ENCODE measurements at regions not wholly inside any gene's neighbourhood (a gene's known extent, or its start where the extent isn't known, plus 50 kb on each side); places are given as distances from the start of the nearest gene placed in this dataset.

GRCh38 chr6:160858886-160859285 is 132.7 kb upstream of the MAP3K4 start:
- no peaks in the 10 kb centered on the region for H3K36me3 ChIP-seq (ENCODE audit: control insufficient read depth in 5 of 5, insufficient read depth in 5 of 5, low read length in 5 of 5)
- H3K9me3 ChIP-seq (ENCODE audit: control insufficient read depth in 5 of 5, low read length in 5 of 5): no peaks in the 10 kb centered on the region
- no peak overlapping the region for H3K9ac ChIP-seq (ENCODE audit: low read length in 5 of 5)
- H3K4me1 ChIP-seq (ENCODE audit: control insufficient read depth in 5 of 5, insufficient read depth in 5 of 5, low read length in 5 of 5): no peaks in the 10 kb centered on the region
- H3K27me3 ChIP-seq (ENCODE audit: control insufficient read depth in 5 of 5, insufficient read depth in 4 of 5, low read length in 5 of 5): no peaks in the 10 kb centered on the region
- no peak overlapping the region for H3K27ac ChIP-seq (ENCODE audit: low read depth, low read length)
- no peak overlapping the region for H3K4me3 ChIP-seq (ENCODE audit: low read depth in 1 of 5, low read length in 5 of 5)

DNA sequence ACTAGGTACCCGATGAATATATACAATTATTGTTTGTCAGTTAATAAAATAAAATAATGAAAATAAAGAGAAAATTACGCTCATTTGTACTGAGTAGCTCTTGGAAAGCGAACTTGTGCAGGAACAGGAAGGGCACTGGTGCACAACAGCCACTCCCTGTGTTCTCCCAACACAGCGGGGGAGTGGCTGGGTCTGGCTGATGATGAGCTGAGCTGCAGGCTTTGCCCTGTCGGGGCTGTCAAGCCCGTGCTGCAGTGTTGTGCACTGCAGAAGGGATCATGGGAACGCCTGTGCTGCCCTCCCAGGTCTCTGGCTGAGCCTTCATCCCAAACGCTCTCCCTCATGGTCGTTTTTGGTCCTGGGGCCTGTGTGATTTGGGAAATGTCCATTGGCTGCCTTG is 131.7 kb upstream of the MAP3K4 start:
- no peaks in the 10 kb centered on the region for H3K36me3 ChIP-seq (ENCODE audit: control insufficient read depth in 5 of 5, insufficient read depth in 5 of 5, low read length in 5 of 5)
- H3K27ac ChIP-seq (ENCODE audit: low read depth, low read length): no peak overlapping the region
- H3K4me1 ChIP-seq (ENCODE audit: control insufficient read depth in 5 of 5, insufficient read depth in 5 of 5, low read length in 5 of 5): no peaks in the 10 kb centered on the region
- H3K9me3 ChIP-seq (ENCODE audit: control insufficient read depth in 5 of 5, low read length in 5 of 5): no peaks in the 10 kb centered on the region
- no peak overlapping the region for H3K4me3 ChIP-seq (ENCODE audit: low read depth in 1 of 5, low read length in 5 of 5)
- H3K27me3 ChIP-seq (ENCODE audit: control insufficient read depth in 5 of 5, insufficient read depth in 4 of 5, low read length in 5 of 5): no peaks in the 10 kb centered on the region
- no peak overlapping the region for H3K9ac ChIP-seq (ENCODE audit: low read length in 5 of 5)

- no peaks in the 10 kb centered on the region for H3K27me3 ChIP-seq (ENCODE audit: control insufficient read depth in 5 of 5, insufficient read depth in 4 of 5, low read length in 5 of 5)
- no peaks in the 10 kb centered on the region for H3K36me3 ChIP-seq (ENCODE audit: control insufficient read depth in 5 of 5, insufficient read depth in 5 of 5, low read length in 5 of 5)
- no peak overlapping the region for H3K9ac ChIP-seq (ENCODE audit: low read length in 5 of 5)
- H3K9me3 ChIP-seq (ENCODE audit: control insufficient read depth in 5 of 5, low read length in 5 of 5): no peaks in the 10 kb centered on the region
- H3K27ac ChIP-seq (ENCODE audit: low read depth, low read length): no peak overlapping the region
- H3K4me3 ChIP-seq (ENCODE audit: low read depth in 1 of 5, low read length in 5 of 5): no peak overlapping the region
- no peaks in the 10 kb centered on the region for H3K4me1 ChIP-seq (ENCODE audit: control insufficient read depth in 5 of 5, insufficient read depth in 5 of 5, low read length in 5 of 5)
Observed at GRCh38 chr6:160861824-160862223, 129.7 kb upstream of the MAP3K4 start.

DNA sequence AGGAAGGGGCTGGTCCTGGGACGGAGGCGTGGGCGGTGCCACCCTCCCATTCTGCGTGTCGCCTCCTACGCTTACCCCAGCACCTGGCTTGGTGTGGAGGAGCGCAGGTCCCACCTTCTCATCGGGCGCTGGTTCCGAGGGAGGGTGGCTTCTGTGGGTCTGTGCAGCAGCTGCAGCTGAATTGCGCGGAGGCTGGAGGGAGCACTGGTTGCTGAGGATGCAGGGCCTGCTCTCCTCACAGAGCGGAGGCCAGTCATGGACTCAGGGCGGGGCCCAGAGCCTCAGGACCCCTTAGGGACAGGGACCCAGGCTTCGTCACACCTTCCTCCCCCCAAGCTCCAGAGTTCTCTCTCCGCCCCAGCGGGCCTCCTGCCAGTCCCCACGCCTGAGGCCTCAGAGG is 127.8 kb upstream of the MAP3K4 start:
- Histone ChIP-seq H3K27me3 (ENCODE audit: control insufficient read depth in 5 of 5, insufficient read depth in 4 of 5, low read length in 5 of 5) (no peaks in the 10 kb centered on the region), H3K27ac (ENCODE audit: low read depth, low read length) (no peak overlapping the region), H3K4me3 (ENCODE audit: low read depth in 1 of 5, low read length in 5 of 5) (no peak overlapping the region), H3K9me3 (ENCODE audit: control insufficient read depth in 5 of 5, low read length in 5 of 5) (no peaks in the 10 kb centered on the region), H3K36me3 (ENCODE audit: control insufficient read depth in 5 of 5, insufficient read depth in 5 of 5, low read length in 5 of 5) (no peaks in the 10 kb centered on the region), H3K9ac (ENCODE audit: low read length in 5 of 5) (no peak overlapping the region), H3K4me1 (ENCODE audit: control insufficient read depth in 5 of 5, insufficient read depth in 5 of 5, low read length in 5 of 5) (no peaks in the 10 kb centered on the region)

DNA sequence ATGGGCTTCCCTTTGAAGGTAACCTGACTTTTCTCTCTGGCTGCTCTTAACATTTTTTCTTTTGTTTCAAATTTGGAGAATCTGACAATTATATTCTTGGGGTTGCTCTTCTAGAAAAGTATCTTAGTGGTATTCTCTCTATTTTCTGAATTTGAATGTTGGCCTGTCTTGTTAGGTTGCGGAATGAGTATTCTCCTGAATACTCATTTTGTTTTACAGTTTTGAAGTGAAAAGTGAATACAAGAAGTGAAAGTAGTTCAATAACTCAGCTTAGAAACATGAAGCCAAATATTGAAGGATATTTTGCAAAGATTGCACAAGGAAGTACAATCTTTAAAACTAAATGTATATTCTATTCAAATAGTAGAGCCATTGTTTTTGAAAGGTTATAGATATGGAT is 120.2 kb upstream of the MAP3K4 start:
- H3K9ac ChIP-seq (ENCODE audit: low read length in 5 of 5): no peak overlapping the region
- no peaks in the 10 kb centered on the region for H3K36me3 ChIP-seq (ENCODE audit: control insufficient read depth in 5 of 5, insufficient read depth in 5 of 5, low read length in 5 of 5)
- no peak overlapping the region for H3K4me3 ChIP-seq (ENCODE audit: low read depth in 1 of 5, low read length in 5 of 5)
- no peaks in the 10 kb centered on the region for H3K9me3 ChIP-seq (ENCODE audit: control insufficient read depth in 5 of 5, low read length in 5 of 5)
- no peaks in the 10 kb centered on the region for H3K27me3 ChIP-seq (ENCODE audit: control insufficient read depth in 5 of 5, insufficient read depth in 4 of 5, low read length in 5 of 5)
- no peaks in the 10 kb centered on the region for H3K4me1 ChIP-seq (ENCODE audit: control insufficient read depth in 5 of 5, insufficient read depth in 5 of 5, low read length in 5 of 5)
- H3K27ac ChIP-seq (ENCODE audit: low read depth, low read length): no peak overlapping the region

DNA sequence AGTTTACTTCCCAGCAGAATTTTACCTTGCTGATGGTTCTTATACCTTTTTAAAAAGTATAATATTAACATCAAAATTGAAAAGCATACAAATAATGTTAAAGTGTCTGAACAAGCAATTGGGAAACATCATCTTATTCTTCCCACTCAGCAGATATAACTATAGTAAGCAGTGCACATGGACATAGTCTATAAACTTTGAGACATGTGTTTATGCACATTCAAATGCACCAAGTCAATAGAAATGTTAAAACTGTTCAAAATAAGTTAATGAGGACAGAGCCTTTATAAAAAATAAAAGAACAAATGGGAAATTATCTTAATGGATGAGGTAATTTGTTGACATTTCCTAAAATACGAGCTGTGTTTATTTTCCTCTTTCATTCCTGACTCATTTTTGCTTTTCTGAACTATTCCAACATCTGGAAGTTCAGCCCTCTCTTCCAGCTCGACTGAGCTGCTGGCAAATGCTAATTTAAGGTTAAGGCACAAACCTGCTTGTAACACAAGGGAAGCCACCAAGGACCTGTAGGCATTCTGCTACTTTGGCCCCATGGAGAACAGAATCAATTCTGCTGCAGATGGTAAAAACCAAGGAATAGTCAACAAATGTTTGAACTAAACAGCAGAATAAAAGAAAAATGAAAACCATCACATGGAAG is 110.3 kb upstream of the MAP3K4 start:
- Histone ChIP-seq H3K9me3 (ENCODE audit: control insufficient read depth in 5 of 5, low read length in 5 of 5) (no peaks in the 10 kb centered on the region), H3K27me3 (ENCODE audit: control insufficient read depth in 5 of 5, insufficient read depth in 4 of 5, low read length in 5 of 5) (no peaks in the 10 kb centered on the region), H3K9ac (ENCODE audit: low read length in 5 of 5) (no peak overlapping the region), H3K4me3 (ENCODE audit: low read depth in 1 of 5, low read length in 5 of 5) (no peak overlapping the region), H3K27ac (ENCODE audit: low read depth, low read length) (no peak overlapping the region), H3K36me3 (ENCODE audit: control insufficient read depth in 5 of 5, insufficient read depth in 5 of 5, low read length in 5 of 5) (no peaks in the 10 kb centered on the region), H3K4me1 (ENCODE audit: control insufficient read depth in 5 of 5, insufficient read depth in 5 of 5, low read length in 5 of 5) (peaks cover 0 to 8% (median 0%) of the 10 kb centered on the region in 5 donors)

DNA sequence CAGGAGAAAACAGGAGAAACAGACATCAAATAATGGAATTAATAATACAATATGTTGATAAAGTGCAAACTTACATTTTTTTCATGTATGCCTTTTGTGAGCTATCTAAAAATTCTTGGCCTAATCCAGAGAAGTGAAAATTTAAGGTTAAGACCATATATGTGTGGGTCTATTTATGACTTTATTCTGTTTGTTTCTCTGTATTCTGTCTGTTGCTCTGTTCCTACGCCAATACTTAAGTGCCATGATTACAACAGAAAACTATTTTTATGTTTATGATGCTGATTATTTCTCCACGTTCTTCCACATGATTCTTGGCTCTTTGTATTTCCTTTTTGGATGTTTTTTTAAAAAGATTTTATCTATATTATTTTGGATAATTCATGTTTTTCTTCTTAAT is 109.6 kb upstream of the MAP3K4 start:
- Histone ChIP-seq H3K9ac (ENCODE audit: low read length in 5 of 5) (no peak overlapping the region), H3K4me3 (ENCODE audit: low read depth in 1 of 5, low read length in 5 of 5) (no peak overlapping the region), H3K27me3 (ENCODE audit: control insufficient read depth in 5 of 5, insufficient read depth in 4 of 5, low read length in 5 of 5) (no peaks in the 10 kb centered on the region), H3K36me3 (ENCODE audit: control insufficient read depth in 5 of 5, insufficient read depth in 5 of 5, low read length in 5 of 5) (no peaks in the 10 kb centered on the region), H3K4me1 (ENCODE audit: control insufficient read depth in 5 of 5, insufficient read depth in 5 of 5, low read length in 5 of 5) (peaks cover 0 to 8% (median 0%) of the 10 kb centered on the region in 5 donors), H3K9me3 (ENCODE audit: control insufficient read depth in 5 of 5, low read length in 5 of 5) (no peaks in the 10 kb centered on the region), H3K27ac (ENCODE audit: low read depth, low read length) (no peak overlapping the region)

GRCh38 chr6:160882791-160883279 is 108.7 kb upstream of the MAP3K4 start:
- Histone ChIP-seq H3K27ac (ENCODE audit: low read depth, low read length) (no peak overlapping the region), H3K4me1 (ENCODE audit: control insufficient read depth in 5 of 5, insufficient read depth in 5 of 5, low read length in 5 of 5) (peaks cover 0 to 8% (median 0%) of the 10 kb centered on the region in 5 donors), H3K4me3 (ENCODE audit: low read depth in 1 of 5, low read length in 5 of 5) (no peak overlapping the region), H3K9me3 (ENCODE audit: control insufficient read depth in 5 of 5, low read length in 5 of 5) (no peaks in the 10 kb centered on the region), H3K36me3 (ENCODE audit: control insufficient read depth in 5 of 5, insufficient read depth in 5 of 5, low read length in 5 of 5) (no peaks in the 10 kb centered on the region), H3K9ac (ENCODE audit: low read length in 5 of 5) (no peak overlapping the region), H3K27me3 (ENCODE audit: control insufficient read depth in 5 of 5, insufficient read depth in 4 of 5, low read length in 5 of 5) (no peaks in the 10 kb centered on the region)

- Histone ChIP-seq H3K27ac (ENCODE audit: low read depth, low read length) (no peak overlapping the region), H3K4me1 (ENCODE audit: control insufficient read depth in 5 of 5, insufficient read depth in 5 of 5, low read length in 5 of 5) (peaks cover 0 to 8% (median 0%) of the 10 kb centered on the region in 5 donors)
Observed at GRCh38 chr6:160883560-160883959, 108.0 kb upstream of the MAP3K4 start.

DNA sequence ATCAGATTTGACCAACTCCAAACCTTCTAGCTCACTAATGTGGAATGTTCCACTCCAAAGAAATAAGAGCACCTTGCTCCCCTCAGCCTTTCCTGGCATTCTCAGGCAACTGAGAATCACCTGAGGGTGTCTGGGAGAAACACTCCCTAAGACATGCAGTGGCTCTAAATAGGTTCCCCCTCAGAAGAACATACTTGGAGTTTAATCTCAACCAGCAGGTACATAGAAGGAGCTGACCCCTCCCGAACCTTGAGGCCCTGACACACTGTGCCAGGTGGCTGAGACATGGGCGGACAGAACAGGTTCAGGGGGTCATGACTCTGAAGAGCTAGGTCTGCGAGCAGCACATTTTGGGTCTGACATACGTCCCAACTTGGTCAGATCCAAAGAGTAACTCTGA is 107.6 kb upstream of the MAP3K4 start:
- no peaks in the 10 kb centered on the region for H3K36me3 ChIP-seq (ENCODE audit: control insufficient read depth in 5 of 5, insufficient read depth in 5 of 5, low read length in 5 of 5)
- H3K9me3 ChIP-seq (ENCODE audit: control insufficient read depth in 5 of 5, low read length in 5 of 5): no peaks in the 10 kb centered on the region
- no peak overlapping the region for H3K4me3 ChIP-seq (ENCODE audit: low read depth in 1 of 5, low read length in 5 of 5)
- no peak overlapping the region for H3K27ac ChIP-seq (ENCODE audit: low read depth, low read length)
- no peaks in the 10 kb centered on the region for H3K27me3 ChIP-seq (ENCODE audit: control insufficient read depth in 5 of 5, insufficient read depth in 4 of 5, low read length in 5 of 5)
- H3K4me1 ChIP-seq (ENCODE audit: control insufficient read depth in 5 of 5, insufficient read depth in 5 of 5, low read length in 5 of 5): peaks cover 0 to 8% (median 0%) of the 10 kb centered on the region in 5 donors
- no peak overlapping the region for H3K9ac ChIP-seq (ENCODE audit: low read length in 5 of 5)

More at GRCh38 chr6:160883560-160883959, 108.0 kb upstream of the MAP3K4 start:
- Histone ChIP-seq H3K4me3 (ENCODE audit: low read depth in 1 of 5, low read length in 5 of 5) (no peak overlapping the region), H3K9me3 (ENCODE audit: control insufficient read depth in 5 of 5, low read length in 5 of 5) (no peaks in the 10 kb centered on the region), H3K27me3 (ENCODE audit: control insufficient read depth in 5 of 5, insufficient read depth in 4 of 5, low read length in 5 of 5) (no peaks in the 10 kb centered on the region), H3K36me3 (ENCODE audit: control insufficient read depth in 5 of 5, insufficient read depth in 5 of 5, low read length in 5 of 5) (no peaks in the 10 kb centered on the region), H3K9ac (ENCODE audit: low read length in 5 of 5) (no peak overlapping the region)
